Activated CD4-positive, alpha-beta T cell treated with anti-CD3 and anti-CD28 coated beads, Interleukin-2, amount 50 U/mL, for 16 hours (primary cell): ENCODE measurements at regions not wholly inside any gene's neighbourhood (a gene's known extent, or its start where the extent isn't known, plus 50 kb on each side); places are given as distances from the start of the nearest gene placed in this dataset.
"Not testable (repeated sequence)": the region's sequence is repeated elsewhere in the genome, so short reads cannot be mapped to it uniquely, and the experiment has no call there.

Source experiments
- DNase-seq: peaks from one replicate; pipeline ENCODE4 v3.0.0-alpha.2; 2020

GRCh38 chr18:6572192-6572591, 157.3 kb upstream of the ARHGAP28 start:
- not testable (repeated sequence) for DNase-seq

GRCh38 chr18:6574631-6575030, 154.9 kb upstream of the ARHGAP28 start:
- no peak for DNase-seq

DNA sequence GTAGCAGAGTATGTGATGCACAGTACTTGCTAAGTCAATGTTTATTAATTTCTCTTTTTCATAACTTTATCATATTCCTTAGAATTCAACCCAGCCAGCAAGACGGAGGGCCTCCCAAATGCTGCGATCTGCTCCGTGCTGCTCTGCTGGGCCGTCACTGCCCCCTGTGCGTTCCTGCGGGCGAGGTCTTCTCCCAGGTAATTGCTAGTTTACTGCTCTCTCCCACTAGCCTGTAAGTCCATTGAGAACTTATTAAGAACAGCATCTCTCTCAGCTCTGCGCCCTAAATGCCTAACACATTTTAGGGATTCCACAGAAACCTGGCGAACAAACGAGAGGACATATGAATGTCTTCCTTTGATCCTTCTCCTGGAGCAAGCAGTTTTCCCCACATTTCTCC, 153.6 kb upstream of the ARHGAP28 start:
- DNase-seq: no peak

- no peak for DNase-seq
Observed at GRCh38 chr18:6576718-6577375, 152.7 kb upstream of the ARHGAP28 start.

- no peak for DNase-seq
Observed at GRCh38 chr18:6578686-6579085, 150.8 kb upstream of the ARHGAP28 start.

DNA sequence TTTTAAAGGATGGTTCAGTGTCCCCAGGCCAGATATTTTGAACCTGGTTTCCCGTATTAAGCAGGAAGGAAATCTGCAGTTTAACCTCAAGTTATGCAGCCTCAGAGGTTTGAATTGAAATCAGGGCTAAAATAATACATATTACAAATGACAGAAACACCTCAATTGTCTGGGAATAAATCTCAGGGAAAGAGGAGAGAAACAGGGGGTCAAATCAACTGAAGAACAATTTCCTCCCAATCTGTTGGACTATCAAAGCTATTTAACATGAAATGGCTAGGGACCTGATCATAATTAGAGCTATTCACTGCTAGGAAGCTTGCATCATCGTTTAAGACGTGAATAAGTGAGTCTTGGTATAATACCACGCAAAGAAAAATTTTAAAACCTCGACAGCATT, 150.0 kb upstream of the ARHGAP28 start:
- DNase-seq: no peak

- no peak for DNase-seq
Observed at GRCh38 chr18:6580401-6580800, 149.1 kb upstream of the ARHGAP28 start.

- no peak for DNase-seq
Observed at GRCh38 chr18:6589923-6590322, 139.6 kb upstream of the ARHGAP28 start.

- no peak for DNase-seq
Observed at GRCh38 chr18:6590326-6590725, 139.2 kb upstream of the ARHGAP28 start.

GRCh38 chr18:6591491-6591890, 138.0 kb upstream of the ARHGAP28 start:
- no peak for DNase-seq

DNA sequence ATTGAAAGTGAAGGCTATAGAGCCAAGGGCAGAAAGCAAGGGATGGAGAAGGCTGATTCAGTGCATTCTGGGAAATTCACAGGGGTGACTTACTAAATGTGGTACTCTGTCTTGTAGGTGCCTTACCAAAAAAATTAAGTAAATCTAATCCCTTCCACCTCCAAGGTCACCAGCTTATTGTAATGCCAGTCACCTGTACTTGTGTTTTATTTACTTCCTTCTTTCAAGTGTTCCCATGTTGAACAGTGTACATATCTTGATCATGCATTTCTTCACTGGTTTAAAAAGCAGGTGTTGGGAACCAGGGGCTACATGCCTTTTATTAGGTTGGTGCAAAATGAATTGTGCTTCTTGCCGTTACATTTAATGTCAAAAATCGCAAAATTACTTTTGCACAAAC, 137.0 kb upstream of the ARHGAP28 start:
- DNase-seq: no peak

DNA sequence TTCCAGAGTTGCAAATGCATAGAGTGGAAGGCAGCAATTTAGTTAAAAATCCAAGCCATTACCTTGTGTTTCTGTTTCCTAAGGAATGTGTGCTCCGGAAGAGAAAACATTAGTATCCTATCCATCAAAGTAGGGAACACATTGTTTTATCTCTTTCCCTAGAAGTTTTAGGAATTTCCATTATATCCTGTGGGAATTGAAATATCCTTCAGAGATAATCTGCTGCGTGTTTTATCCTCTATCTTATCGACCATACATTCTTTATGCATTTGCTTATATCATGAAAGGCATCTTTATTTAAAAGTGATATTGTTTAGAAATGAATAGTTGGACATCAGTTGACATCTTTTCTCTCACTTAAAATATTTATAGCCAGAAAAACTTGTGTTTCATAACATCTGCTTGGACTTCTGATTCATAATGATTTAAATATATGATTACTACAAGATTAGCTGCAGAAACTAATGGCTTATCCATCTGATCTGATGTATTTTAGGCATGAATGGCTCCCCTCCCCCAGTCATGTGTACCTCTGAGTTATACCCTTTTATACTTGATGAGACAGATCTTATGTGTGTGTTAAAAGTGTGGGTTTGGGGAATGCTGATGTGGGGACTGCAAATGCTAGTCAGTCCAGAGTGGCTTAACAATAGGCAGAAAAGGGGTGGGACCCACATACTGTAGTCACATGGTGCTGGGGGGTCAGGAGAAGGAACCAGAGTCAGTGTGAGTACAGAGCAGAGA, 136.2 kb upstream of the ARHGAP28 start:
- no peak for DNase-seq

GRCh38 chr18:6595666-6596065, 133.8 kb upstream of the ARHGAP28 start:
- DNase-seq: no peak

DNA sequence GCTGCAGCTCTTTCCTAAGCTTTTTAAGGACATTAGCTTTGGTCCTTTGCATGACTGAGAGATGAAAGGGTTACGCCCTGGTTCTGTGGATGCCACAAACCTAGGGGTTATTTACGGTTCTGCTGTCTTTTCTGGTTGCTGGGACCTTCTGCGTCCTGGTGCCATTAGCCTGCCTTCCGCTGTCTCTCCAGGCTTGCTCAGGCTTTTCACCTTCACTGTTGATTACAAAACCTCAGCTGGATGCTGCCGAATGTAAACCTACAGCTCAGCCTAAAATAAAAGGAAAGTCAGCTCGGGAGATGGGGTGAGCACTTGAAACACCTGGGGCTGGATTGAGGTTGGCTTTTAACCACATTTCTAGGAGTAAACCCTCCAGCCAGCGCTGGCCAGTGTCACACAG, 130.9 kb upstream of the ARHGAP28 start:
- DNase-seq: no peak

DNA sequence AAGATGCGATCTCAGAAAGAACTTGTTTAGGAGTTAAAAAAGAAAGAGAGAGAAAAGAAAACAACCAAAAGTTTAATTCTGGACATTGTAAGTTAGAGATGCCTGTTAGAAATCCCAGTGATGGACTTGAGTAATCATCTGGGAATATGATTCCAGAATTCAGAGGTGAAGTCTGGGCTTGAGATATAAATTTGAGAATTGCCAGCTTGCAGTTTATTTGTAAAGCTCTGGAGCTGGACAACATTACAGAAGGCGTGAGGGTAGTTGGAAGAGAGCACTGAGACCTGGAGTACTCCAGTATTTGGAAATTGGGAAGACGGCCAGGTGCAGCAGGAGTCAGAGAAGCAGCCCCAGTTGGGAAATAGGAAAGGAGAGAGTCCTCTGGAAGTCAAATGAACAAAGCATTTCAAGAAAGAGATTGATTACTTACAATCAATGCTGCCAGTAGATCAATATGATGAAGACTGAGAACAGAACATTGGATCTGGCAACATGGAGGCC, 128.8 kb upstream of the ARHGAP28 start:
- no peak for DNase-seq

GRCh38 chr18:6601241-6601640, 128.3 kb upstream of the ARHGAP28 start:
- no peak for DNase-seq

- DNase-seq: no peak
Observed at GRCh38 chr18:6602365-6602764, 127.2 kb upstream of the ARHGAP28 start.

- no peak for DNase-seq
Observed at GRCh38 chr18:6604573-6604941, 125.0 kb upstream of the ARHGAP28 start.

GRCh38 chr18:6605115-6605869, 124.2 kb upstream of the ARHGAP28 start:
- no peak for DNase-seq

GRCh38 chr18:6606411-6607085, 123.0 kb upstream of the ARHGAP28 start:
- no peak for DNase-seq

- no peak for DNase-seq
Observed at GRCh38 chr18:6607343-6607742, 122.2 kb upstream of the ARHGAP28 start.

- no peak for DNase-seq
Observed at GRCh38 chr18:6609666-6610264, 119.8 kb upstream of the ARHGAP28 start.

DNA sequence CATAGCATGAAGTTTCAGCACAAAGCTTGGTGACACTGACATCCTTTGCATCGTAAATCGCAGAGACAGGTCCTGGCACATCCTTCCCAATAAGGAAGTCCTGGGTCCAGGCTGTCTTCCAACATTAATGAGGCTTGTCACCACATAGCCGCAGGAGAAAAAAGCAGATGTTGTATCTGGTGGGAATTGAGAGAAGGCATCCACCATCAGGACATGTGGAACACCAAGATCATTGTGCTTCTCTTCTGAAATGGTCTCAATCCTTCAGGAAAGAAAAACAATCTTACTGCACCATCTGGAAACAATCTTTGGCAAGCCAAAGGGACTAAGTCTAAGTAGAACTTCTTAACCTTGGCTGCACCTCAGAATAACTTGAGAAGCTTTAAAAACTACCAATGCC, 119.0 kb upstream of the ARHGAP28 start:
- DNase-seq: no peak
